ENCODE measurements at regions not wholly inside any gene's neighbourhood (a gene's known extent, or its start where the extent isn't known, plus 50 kb on each side); places are given as distances from the start of the nearest gene placed in this dataset.

DNA sequence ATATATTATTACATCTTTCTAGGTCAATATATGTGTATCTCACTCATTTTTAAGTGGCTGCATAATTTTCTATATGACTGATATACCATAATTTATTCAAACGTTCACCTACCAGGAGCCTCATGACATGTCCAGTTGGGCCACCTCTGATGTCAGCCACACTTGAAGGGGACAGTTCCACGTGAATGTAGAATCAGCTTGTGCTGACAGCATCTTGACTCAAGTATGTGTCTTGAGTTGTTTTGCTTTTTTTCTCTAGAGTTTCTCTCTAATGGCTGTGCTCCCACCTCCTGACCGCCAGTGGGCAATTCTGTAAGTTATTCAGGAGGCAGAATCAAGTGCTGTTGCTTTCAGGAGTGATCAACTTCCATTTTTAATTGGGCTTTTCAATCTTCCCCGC, 237.9 kb downstream of the NFKBIZ start:
- Mint-ChIP-seq H3K9me3 (peaks cover 0 to 4% (median 0%) of the 10 kb centered on the region in 7 donors), H3K36me3 (peaks cover 4% of the 10 kb centered on the region), H3K4me3 (no peak overlapping the region), H3K27me3 (no peaks in the 10 kb centered on the region), H3K4me1 (peaks cover 8 to 24% (median 19%) of the 10 kb centered on the region in 4 donors), H3K27ac (no peak overlapping the region)
- no peaks in the 10 kb centered on the region for H3K4me1 ChIP-seq (ENCODE audit: control insufficient read depth, insufficient read depth, low read length, poor library complexity, severe bottlenecking)
- no peaks in the 10 kb centered on the region for H3K9me3 ChIP-seq (ENCODE audit: control insufficient read depth in 2 of 2, low read length in 2 of 2)
- no peak overlapping the region for H3K4me3 ChIP-seq (ENCODE audit: low read depth, low read length)
- H3K27me3 ChIP-seq (ENCODE audit: control insufficient read depth, insufficient read depth, low read length): no peaks in the 10 kb centered on the region
- no peaks in the 10 kb centered on the region for H3K36me3 ChIP-seq (ENCODE audit: control insufficient read depth, insufficient read depth, low read length)
- ATAC-seq (ENCODE audit: low read depth in 2 of 2) (no peak), DNase-seq (no peak)
- no peak overlapping the region for H3K27ac ChIP-seq (ENCODE audit: insufficient read depth, low read length, poor library complexity, severe bottlenecking)

DNA sequence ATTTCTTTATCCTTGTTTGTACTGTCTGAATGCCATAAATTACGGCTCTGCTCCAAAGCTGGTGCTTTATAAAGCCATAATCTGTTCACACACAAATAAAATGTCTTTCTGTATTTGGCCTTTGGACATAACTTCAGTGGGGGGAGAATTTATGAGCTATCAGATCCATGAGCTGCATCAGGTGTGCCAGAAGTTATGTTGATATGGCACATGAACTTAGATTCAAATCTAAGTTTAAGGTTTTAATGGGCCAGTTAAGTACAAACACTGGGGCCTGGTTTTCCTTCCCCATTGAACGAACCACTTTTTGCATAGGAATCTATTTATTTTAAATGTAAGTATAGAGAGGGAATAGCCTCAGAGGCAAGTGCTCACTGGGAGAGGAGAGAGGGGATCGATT, 239.9 kb downstream of the NFKBIZ start:
- Histone ChIP-seq H3K9me3 (ENCODE audit: control insufficient read depth in 2 of 2, low read length in 2 of 2) (no peaks in the 10 kb centered on the region), H3K4me1 (ENCODE audit: control insufficient read depth, insufficient read depth, low read length, poor library complexity, severe bottlenecking) (peaks cover 8% of the 10 kb centered on the region), H3K27me3 (ENCODE audit: control insufficient read depth, insufficient read depth, low read length) (no peaks in the 10 kb centered on the region), H3K4me3 (ENCODE audit: low read depth, low read length) (no peak overlapping the region), H3K36me3 (ENCODE audit: control insufficient read depth, insufficient read depth, low read length) (no peaks in the 10 kb centered on the region), H3K27ac (ENCODE audit: insufficient read depth, low read length, poor library complexity, severe bottlenecking) (no peak overlapping the region)
- Mint-ChIP-seq H3K36me3 (peaks cover under 1% of the 10 kb centered on the region), H3K27me3 (peaks cover 6% of the 10 kb centered on the region), H3K4me1 (peaks cover 13 to 38% (median 29%) of the 10 kb centered on the region in 4 donors), H3K4me3 (no peak overlapping the region), H3K27ac (no peak overlapping the region), H3K9me3 (peaks cover 0 to 4% (median 0%) of the 10 kb centered on the region in 7 donors)
- ATAC-seq (ENCODE audit: low read depth in 2 of 2) (no peak), DNase-seq (no peak)

- H3K4me1 Mint-ChIP-seq: peaks cover 13 to 39% (median 33%) of the 10 kb centered on the region in 4 donors
- H3K27ac Mint-ChIP-seq: no peak overlapping the region
- H3K36me3 Mint-ChIP-seq: no peaks in the 10 kb centered on the region
Observed at GRCh38 chr3:102089904-102090720, 240.8 kb downstream of the NFKBIZ start.

GRCh38 chr3:102090721-102091045, 241.4 kb downstream of the NFKBIZ start:
- Histone ChIP-seq H3K4me3 (ENCODE audit: low read depth, low read length) (no peak overlapping the region), H3K4me1 (ENCODE audit: control insufficient read depth, insufficient read depth, low read length, poor library complexity, severe bottlenecking) (peaks cover 8% of the 10 kb centered on the region), H3K9me3 (ENCODE audit: control insufficient read depth in 2 of 2, low read length in 2 of 2) (no peaks in the 10 kb centered on the region), H3K36me3 (ENCODE audit: control insufficient read depth, insufficient read depth, low read length) (no peaks in the 10 kb centered on the region), H3K27ac (ENCODE audit: insufficient read depth, low read length, poor library complexity, severe bottlenecking) (no peak overlapping the region), H3K27me3 (ENCODE audit: control insufficient read depth, insufficient read depth, low read length) (no peaks in the 10 kb centered on the region)
- H3K27ac Mint-ChIP-seq: no peak overlapping the region
- no peak for DNase-seq
- H3K4me3 Mint-ChIP-seq: no peak overlapping the region
- H3K9me3 Mint-ChIP-seq: peaks cover 0 to 4% (median 0%) of the 10 kb centered on the region in 7 donors
- H3K36me3 Mint-ChIP-seq: no peaks in the 10 kb centered on the region
- H3K4me1 Mint-ChIP-seq: peaks cover 9 to 34% (median 27%) of the 10 kb centered on the region in 4 donors
- peaks cover 6% of the 10 kb centered on the region for H3K27me3 Mint-ChIP-seq
- ATAC-seq (ENCODE audit: low read depth in 2 of 2): no peak

More at GRCh38 chr3:102089904-102090720, 240.8 kb downstream of the NFKBIZ start:
- ATAC-seq (ENCODE audit: low read depth in 2 of 2): no peak
- Mint-ChIP-seq H3K27me3 (peaks cover 6% of the 10 kb centered on the region), H3K4me3 (no peak overlapping the region), H3K9me3 (peaks cover 0 to 4% (median 0%) of the 10 kb centered on the region in 7 donors)
- Histone ChIP-seq H3K4me3 (ENCODE audit: low read depth, low read length) (no peak overlapping the region), H3K9me3 (ENCODE audit: control insufficient read depth in 2 of 2, low read length in 2 of 2) (no peaks in the 10 kb centered on the region), H3K36me3 (ENCODE audit: control insufficient read depth, insufficient read depth, low read length) (no peaks in the 10 kb centered on the region), H3K4me1 (ENCODE audit: control insufficient read depth, insufficient read depth, low read length, poor library complexity, severe bottlenecking) (peaks cover 8% of the 10 kb centered on the region), H3K27me3 (ENCODE audit: control insufficient read depth, insufficient read depth, low read length) (no peaks in the 10 kb centered on the region), H3K27ac (ENCODE audit: insufficient read depth, low read length, poor library complexity, severe bottlenecking) (no peak overlapping the region)
- no peak for DNase-seq

DNA sequence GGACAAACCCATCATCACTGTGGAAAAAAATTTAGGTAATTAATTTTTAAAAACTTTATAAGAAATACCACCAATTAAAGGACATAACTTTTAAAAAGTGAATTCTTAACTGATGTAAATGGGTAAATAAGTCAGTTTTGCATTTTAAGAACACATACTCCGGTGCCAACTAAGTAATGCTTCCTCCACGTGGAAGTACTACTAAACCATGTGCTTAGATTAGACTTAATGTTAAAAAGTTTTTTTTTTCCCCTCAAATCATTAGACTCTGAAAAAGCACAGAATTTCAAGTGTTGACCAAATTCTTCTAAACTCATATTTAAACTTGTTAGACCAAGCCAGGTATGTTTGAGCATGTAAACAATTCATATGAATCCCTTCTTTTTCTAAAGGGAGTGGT, 242.0 kb downstream of the NFKBIZ start:
- Mint-ChIP-seq H3K27me3 (peaks cover 6% of the 10 kb centered on the region), H3K4me1 (peaks cover 5 to 33% (median 24%) of the 10 kb centered on the region in 4 donors), H3K4me3 (no peak overlapping the region), H3K27ac (peak overlapping the region in 1 of 3 donors; percentile 42), H3K9me3 (peaks cover 0 to 4% (median 0%) of the 10 kb centered on the region in 7 donors), H3K36me3 (no peaks in the 10 kb centered on the region)
- Histone ChIP-seq H3K27ac (ENCODE audit: insufficient read depth, low read length, poor library complexity, severe bottlenecking) (no peak overlapping the region), H3K9me3 (ENCODE audit: control insufficient read depth in 2 of 2, low read length in 2 of 2) (no peaks in the 10 kb centered on the region), H3K4me1 (ENCODE audit: control insufficient read depth, insufficient read depth, low read length, poor library complexity, severe bottlenecking) (peaks cover 8% of the 10 kb centered on the region), H3K36me3 (ENCODE audit: control insufficient read depth, insufficient read depth, low read length) (no peaks in the 10 kb centered on the region), H3K4me3 (ENCODE audit: low read depth, low read length) (no peak overlapping the region), H3K27me3 (ENCODE audit: control insufficient read depth, insufficient read depth, low read length) (no peaks in the 10 kb centered on the region)
- no peak for ATAC-seq (ENCODE audit: low read depth in 2 of 2)
- no peak for DNase-seq

GRCh38 chr3:102092617-102093466, 243.5 kb downstream of the NFKBIZ start:
- no peak overlapping the region for H3K4me3 Mint-ChIP-seq
- Histone ChIP-seq H3K9me3 (ENCODE audit: control insufficient read depth in 2 of 2, low read length in 2 of 2) (no peaks in the 10 kb centered on the region), H3K36me3 (ENCODE audit: control insufficient read depth, insufficient read depth, low read length) (no peaks in the 10 kb centered on the region), H3K4me1 (ENCODE audit: control insufficient read depth, insufficient read depth, low read length, poor library complexity, severe bottlenecking) (peaks cover 8% of the 10 kb centered on the region), H3K4me3 (ENCODE audit: low read depth, low read length) (no peak overlapping the region), H3K27me3 (ENCODE audit: control insufficient read depth, insufficient read depth, low read length) (no peaks in the 10 kb centered on the region), H3K27ac (ENCODE audit: insufficient read depth, low read length, poor library complexity, severe bottlenecking) (no peak overlapping the region)
- DNase-seq (peak in 1 of 3 donors; percentile 52), ATAC-seq (ENCODE audit: low read depth in 2 of 2) (peak; percentile 60 to 64)
- H3K4me1 Mint-ChIP-seq: peaks cover 5 to 33% (median 21%) of the 10 kb centered on the region in 4 donors
- H3K36me3 Mint-ChIP-seq: no peaks in the 10 kb centered on the region
- H3K27ac Mint-ChIP-seq: peak overlapping the region in 1 of 3 donors; percentile 60
- H3K9me3 Mint-ChIP-seq: peaks cover 0 to 4% (median 0%) of the 10 kb centered on the region in 7 donors
- peaks cover 6% of the 10 kb centered on the region for H3K27me3 Mint-ChIP-seq

- H3K4me1 Mint-ChIP-seq: peaks cover 5 to 33% (median 21%) of the 10 kb centered on the region in 4 donors
- no peaks in the 10 kb centered on the region for H3K36me3 Mint-ChIP-seq
- DNase-seq: no peak
- ATAC-seq (ENCODE audit: low read depth in 2 of 2): no peak
- peaks cover 8% of the 10 kb centered on the region for H3K4me1 ChIP-seq (ENCODE audit: control insufficient read depth, insufficient read depth, low read length, poor library complexity, severe bottlenecking)
- no peaks in the 10 kb centered on the region for H3K9me3 ChIP-seq (ENCODE audit: control insufficient read depth in 2 of 2, low read length in 2 of 2)
- no peak overlapping the region for H3K4me3 ChIP-seq (ENCODE audit: low read depth, low read length)
- peaks cover 0 to 2% (median 0%) of the 10 kb centered on the region in 7 donors for H3K9me3 Mint-ChIP-seq
- no peak overlapping the region for H3K27ac Mint-ChIP-seq
- H3K36me3 ChIP-seq (ENCODE audit: control insufficient read depth, insufficient read depth, low read length): no peaks in the 10 kb centered on the region
- no peaks in the 10 kb centered on the region for H3K27me3 ChIP-seq (ENCODE audit: control insufficient read depth, insufficient read depth, low read length)
- no peak overlapping the region for H3K27ac ChIP-seq (ENCODE audit: insufficient read depth, low read length, poor library complexity, severe bottlenecking)
- H3K27me3 Mint-ChIP-seq: peaks cover 6% of the 10 kb centered on the region
- no peak overlapping the region for H3K4me3 Mint-ChIP-seq
Observed at GRCh38 chr3:102094506-102094905, 245.2 kb downstream of the NFKBIZ start.
